Ecto neural progenitor cell (in vitro differentiated cells): ENCODE measurements at regions not wholly inside any gene's neighbourhood (a gene's known extent, or its start where the extent isn't known, plus 50 kb on each side); places are given as distances from the start of the nearest gene placed in this dataset.
A peak's percentile ranks its signal among the peaks of the same experiment; 100 is the strongest.
"Not testable (repeated sequence)": the region's sequence is repeated elsewhere in the genome, so short reads cannot be mapped to it uniquely, and the experiment has no call there.

ENCODE experiments used
- DNase-seq: peaks from one replicate; pipeline ENCODE4 v3.0.0-alpha.2; 2018; ENCODE audit warnings: low spot score

GRCh38 chr12:67759829-67760228, 111.3 kb downstream of the DYRK2 start:
- no peak for DNase-seq

- DNase-seq, result no peak
Measured at GRCh38 chr12:67760586-67761275, 112.2 kb downstream of the DYRK2 start.

GRCh38 chr12:67761566-67761965, 113.0 kb downstream of the DYRK2 start:
- no peak for DNase-seq

GRCh38 chr12:67764055-67764454, 115.5 kb downstream of the DYRK2 start:
- DNase-seq, result no peak

- no peak for DNase-seq
Measured at GRCh38 chr12:67764946-67765619, 116.5 kb downstream of the DYRK2 start.

GRCh38 chr12:67765776-67766766, 117.5 kb downstream of the DYRK2 start:
- DNase-seq, result no peak

- DNase-seq, result peak; percentile 75
Measured at GRCh38 chr12:67772267-67773169, 124.0 kb downstream of the DYRK2 start.

GRCh38 chr12:67773896-67774295, 125.4 kb downstream of the DYRK2 start:
- no peak for DNase-seq

- no peak for DNase-seq
Measured at GRCh38 chr12:67774983-67775587, 126.5 kb downstream of the DYRK2 start.

GRCh38 chr12:67780580-67781084, 132.1 kb downstream of the DYRK2 start:
- DNase-seq, result no peak

- DNase-seq, result no peak
Measured at GRCh38 chr12:67782573-67782972, 134.0 kb downstream of the DYRK2 start.

GRCh38 chr12:67783393-67783792, 134.8 kb downstream of the DYRK2 start:
- DNase-seq, result no peak

GRCh38 chr12:67784831-67785230, 136.3 kb downstream of the DYRK2 start:
- DNase-seq, result no peak

GRCh38 chr12:67786086-67786485, 137.5 kb downstream of the DYRK2 start:
- DNase-seq, result peak; percentile 12

- DNase-seq, result no peak
Measured at GRCh38 chr12:67788118-67788517, 139.6 kb downstream of the DYRK2 start.

- no peak for DNase-seq
Measured at GRCh38 chr12:67789266-67789665, 140.7 kb downstream of the DYRK2 start.

GRCh38 chr12:67790660-67791059, 142.1 kb downstream of the DYRK2 start:
- DNase-seq, result no peak

- not testable (repeated sequence) for DNase-seq
Measured at GRCh38 chr12:67791362-67791761, 142.8 kb downstream of the DYRK2 start.

GRCh38 chr12:67792185-67792584, 143.6 kb downstream of the DYRK2 start:
- no peak for DNase-seq

- DNase-seq, result no peak
Measured at GRCh38 chr12:67794161-67794560, 145.6 kb downstream of the DYRK2 start.

GRCh38 chr12:67795236-67795635, 146.7 kb downstream of the DYRK2 start:
- no peak for DNase-seq
